ENCODE measurements at regions not wholly inside any gene's neighbourhood (a gene's known extent, or its start where the extent isn't known, plus 50 kb on each side); places are given as distances from the start of the nearest gene placed in this dataset.
A peak's percentile ranks its signal among the peaks of the same experiment; 100 is the strongest.

DNA sequence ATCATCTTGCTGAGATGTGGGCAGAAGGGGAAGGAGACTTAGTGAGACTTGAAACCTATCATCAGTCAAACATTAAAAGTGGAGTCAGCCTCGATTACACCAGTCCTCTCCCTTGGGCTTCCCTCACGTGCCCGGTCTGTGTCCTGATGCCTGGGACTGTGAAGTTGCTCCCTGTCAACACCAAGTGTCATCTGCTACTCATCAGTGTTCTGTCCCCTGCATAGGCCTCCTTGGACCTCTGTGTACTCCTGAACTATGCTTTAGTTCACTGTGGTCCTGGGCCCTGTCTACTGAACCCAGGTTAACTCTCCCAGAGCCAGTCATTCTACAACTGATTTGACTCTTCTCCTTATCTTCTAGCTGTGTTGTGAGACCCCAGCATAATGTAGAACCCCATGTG lies 506.3 kb downstream of the TYW1 start:
- Histone ChIP-seq H3K4me1 (ENCODE audit: control insufficient read depth in 3 of 3, insufficient read depth in 2 of 3, low read depth in 1 of 3, low read length in 2 of 3) (no peaks in the 10 kb centered on the region), H3K27ac (ENCODE audit: low read depth in 1 of 3, low read length in 2 of 3) (no peak overlapping the region), H3K27me3 (ENCODE audit: control insufficient read depth in 3 of 3, insufficient read depth in 3 of 3, low read length in 3 of 3) (no peaks in the 10 kb centered on the region), H3K9me3 (ENCODE audit: control insufficient read depth in 2 of 2, insufficient read depth in 1 of 2, low read depth in 1 of 2, low read length in 1 of 2) (peaks cover 0 to 4% of the 10 kb centered on the region in 2 donors), H3K4me3 (ENCODE audit: low read depth in 1 of 3, low read length in 3 of 3) (no peak overlapping the region), H3K36me3 (ENCODE audit: control insufficient read depth in 3 of 3, insufficient read depth in 2 of 3, low read depth in 1 of 3, low read length in 3 of 3) (no peaks in the 10 kb centered on the region)
- DNase-seq (no peak), FAIRE-seq (no peak)
- WGBS, 3 donors: 36 to 67% (median 46%) methylated on average over 3 of the region's 3 CpGs

DNA sequence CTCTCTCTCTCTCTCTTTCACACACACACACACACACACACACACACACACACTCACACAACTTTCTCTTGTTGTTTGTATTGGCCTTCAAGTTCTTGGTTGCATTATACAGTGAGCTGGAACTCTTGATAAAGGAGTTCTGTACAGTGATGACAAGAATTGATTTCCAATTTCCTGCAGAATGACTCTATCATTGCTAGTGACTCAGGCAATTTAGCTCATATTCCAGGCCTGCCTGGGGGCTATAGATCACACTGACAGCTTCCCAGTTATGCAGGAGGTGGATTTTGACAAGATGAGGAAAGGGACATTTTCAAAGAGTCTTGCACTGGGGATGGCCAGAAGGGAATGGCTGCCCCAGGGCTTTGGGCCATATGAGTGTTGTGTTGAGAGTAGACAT lies 508.8 kb downstream of the TYW1 start:
- H3K36me3 ChIP-seq (ENCODE audit: control insufficient read depth in 3 of 3, insufficient read depth in 2 of 3, low read depth in 1 of 3, low read length in 3 of 3): no peaks in the 10 kb centered on the region
- no peak overlapping the region for H3K27ac ChIP-seq (ENCODE audit: low read depth in 1 of 3, low read length in 2 of 3)
- DNase-seq (no peak), FAIRE-seq (no peak)
- no peaks in the 10 kb centered on the region for H3K4me1 ChIP-seq (ENCODE audit: control insufficient read depth in 3 of 3, insufficient read depth in 2 of 3, low read depth in 1 of 3, low read length in 2 of 3)
- peaks cover 0 to 4% of the 10 kb centered on the region in 2 donors for H3K9me3 ChIP-seq (ENCODE audit: control insufficient read depth in 2 of 2, insufficient read depth in 1 of 2, low read depth in 1 of 2, low read length in 1 of 2)
- no peak overlapping the region for H3K4me3 ChIP-seq (ENCODE audit: low read depth in 1 of 3, low read length in 3 of 3)
- H3K27me3 ChIP-seq (ENCODE audit: control insufficient read depth in 3 of 3, insufficient read depth in 3 of 3, low read length in 3 of 3): no peaks in the 10 kb centered on the region

DNA sequence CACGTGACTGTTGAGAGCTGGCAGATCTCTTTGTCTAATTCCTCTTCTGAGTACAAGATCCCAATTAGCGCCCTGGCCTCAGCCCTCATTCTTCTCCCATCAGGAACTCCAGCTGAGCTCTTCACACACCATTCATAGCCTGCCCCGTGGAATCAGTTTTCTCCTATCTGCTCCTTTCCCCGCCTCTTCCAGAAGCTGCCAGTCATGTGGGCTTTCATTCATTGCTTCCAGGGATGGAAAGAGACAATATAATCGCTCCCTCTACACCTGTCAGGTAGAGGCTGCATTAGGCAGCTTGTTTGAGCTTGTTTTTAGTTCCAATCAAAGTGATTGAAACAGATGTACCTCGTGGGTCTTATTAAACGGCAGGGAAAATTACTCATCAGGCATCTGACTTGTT lies 515.8 kb downstream of the TYW1 start:
- Histone ChIP-seq H3K9me3 (ENCODE audit: control insufficient read depth in 2 of 2, insufficient read depth in 1 of 2, low read depth in 1 of 2, low read length in 1 of 2) (no peaks in the 10 kb centered on the region), H3K4me3 (ENCODE audit: low read depth in 1 of 3, low read length in 3 of 3) (no peak overlapping the region), H3K27ac (ENCODE audit: low read depth in 1 of 3, low read length in 2 of 3) (no peak overlapping the region), H3K27me3 (ENCODE audit: control insufficient read depth in 3 of 3, insufficient read depth in 3 of 3, low read length in 3 of 3) (no peaks in the 10 kb centered on the region), H3K4me1 (ENCODE audit: control insufficient read depth in 3 of 3, insufficient read depth in 2 of 3, low read depth in 1 of 3, low read length in 2 of 3) (no peaks in the 10 kb centered on the region), H3K36me3 (ENCODE audit: control insufficient read depth in 3 of 3, insufficient read depth in 2 of 3, low read depth in 1 of 3, low read length in 3 of 3) (no peaks in the 10 kb centered on the region)
- DNase-seq (no peak), FAIRE-seq (no peak)
- 24 to 44% (median 28%) methylated on average over 7 of the region's 7 CpGs for WGBS, 3 donors

DNA sequence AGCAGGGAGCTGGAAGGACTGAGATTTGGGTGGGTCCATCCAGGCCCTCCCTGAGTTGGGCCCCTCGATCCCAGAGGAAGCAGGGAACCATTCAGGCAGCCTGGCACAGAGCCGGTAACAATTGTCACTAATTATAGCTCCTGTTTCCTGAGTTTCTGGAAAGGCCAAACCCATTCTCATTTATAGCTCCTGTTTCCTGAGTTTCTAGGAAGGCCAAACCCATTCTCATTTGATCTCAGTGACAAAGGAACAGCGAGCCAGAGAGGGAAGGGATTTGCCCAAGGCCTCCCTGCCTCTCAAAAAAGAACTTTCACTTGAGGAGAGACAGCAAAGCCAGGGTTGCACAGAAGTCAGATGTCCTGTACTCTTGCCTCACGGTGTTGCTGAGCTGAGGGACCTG lies 521.9 kb downstream of the TYW1 start:
- no peak overlapping the region for H3K4me3 ChIP-seq (ENCODE audit: low read depth in 1 of 3, low read length in 3 of 3)
- no peak overlapping the region for H3K27ac ChIP-seq (ENCODE audit: low read depth in 1 of 3, low read length in 2 of 3)
- no peaks in the 10 kb centered on the region for H3K27me3 ChIP-seq (ENCODE audit: control insufficient read depth in 3 of 3, insufficient read depth in 3 of 3, low read length in 3 of 3)
- DNase-seq (peak in 1 of 2 donors; percentile 2), FAIRE-seq (no peak)
- no peaks in the 10 kb centered on the region for H3K4me1 ChIP-seq (ENCODE audit: control insufficient read depth in 3 of 3, insufficient read depth in 2 of 3, low read depth in 1 of 3, low read length in 2 of 3)
- H3K36me3 ChIP-seq (ENCODE audit: control insufficient read depth in 3 of 3, insufficient read depth in 2 of 3, low read depth in 1 of 3, low read length in 3 of 3): no peaks in the 10 kb centered on the region
- H3K9me3 ChIP-seq (ENCODE audit: control insufficient read depth in 2 of 2, insufficient read depth in 1 of 2, low read depth in 1 of 2, low read length in 1 of 2): peaks cover 0 to under 1% of the 10 kb centered on the region in 2 donors
- 33 to 49% (median 48%) methylated on average over 4 of the region's 4 CpGs for WGBS, 3 donors

DNA sequence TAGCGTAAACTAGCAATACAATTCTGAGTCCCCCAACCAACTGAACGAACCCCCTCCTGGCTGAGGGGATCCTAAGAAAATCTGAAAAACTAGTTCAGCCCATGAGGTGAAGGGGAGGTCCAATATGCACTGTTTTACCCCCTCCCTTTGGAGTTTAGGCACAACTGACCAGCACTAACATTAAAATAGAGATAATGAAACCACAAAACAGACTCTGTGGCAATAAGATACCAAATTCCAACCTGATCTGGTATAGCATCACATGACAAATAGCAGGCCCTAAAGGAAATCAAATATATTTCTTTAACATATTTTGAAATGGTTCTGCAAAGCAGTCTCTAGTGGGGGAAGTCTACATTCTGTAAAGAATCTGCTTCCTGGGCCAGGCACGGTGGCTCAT lies 522.5 kb downstream of the TYW1 start:
- 64 to 85% (median 67%) methylated on average over 3 of the region's 3 CpGs for WGBS, 3 donors
- FAIRE-seq: no peak
- no peak for DNase-seq
- Histone ChIP-seq H3K27ac (ENCODE audit: low read depth in 1 of 3, low read length in 2 of 3) (no peak overlapping the region), H3K27me3 (ENCODE audit: control insufficient read depth in 3 of 3, insufficient read depth in 3 of 3, low read length in 3 of 3) (no peaks in the 10 kb centered on the region), H3K4me3 (ENCODE audit: low read depth in 1 of 3, low read length in 3 of 3) (no peak overlapping the region), H3K4me1 (ENCODE audit: control insufficient read depth in 3 of 3, insufficient read depth in 2 of 3, low read depth in 1 of 3, low read length in 2 of 3) (no peaks in the 10 kb centered on the region), H3K9me3 (ENCODE audit: control insufficient read depth in 2 of 2, insufficient read depth in 1 of 2, low read depth in 1 of 2, low read length in 1 of 2) (peaks cover 0 to 1% of the 10 kb centered on the region in 2 donors), H3K36me3 (ENCODE audit: control insufficient read depth in 3 of 3, insufficient read depth in 2 of 3, low read depth in 1 of 3, low read length in 3 of 3) (no peaks in the 10 kb centered on the region)

DNA sequence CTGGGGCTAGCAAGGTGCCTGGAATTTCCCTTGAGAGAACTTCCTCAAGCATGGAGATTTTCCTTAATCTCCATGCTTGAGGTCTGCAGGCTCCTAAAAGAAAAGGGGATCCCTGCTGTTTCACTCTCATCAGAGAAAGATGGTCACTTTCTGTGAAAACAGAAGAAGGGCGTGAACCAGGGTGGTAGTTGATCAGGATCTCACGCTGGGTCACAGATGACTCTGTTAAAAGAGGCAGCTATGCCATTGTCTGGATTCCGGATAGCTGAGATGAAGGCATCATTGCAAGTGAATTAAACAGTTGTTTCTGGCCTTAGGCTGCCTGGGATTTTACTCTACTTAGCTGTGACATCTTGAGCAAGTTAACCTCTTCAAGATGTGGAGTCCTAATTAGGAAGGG lies 525.9 kb downstream of the TYW1 start:
- Histone ChIP-seq H3K9me3 (ENCODE audit: control insufficient read depth in 2 of 2, insufficient read depth in 1 of 2, low read depth in 1 of 2, low read length in 1 of 2) (peaks cover 0 to 1% of the 10 kb centered on the region in 2 donors), H3K36me3 (ENCODE audit: control insufficient read depth in 3 of 3, insufficient read depth in 2 of 3, low read depth in 1 of 3, low read length in 3 of 3) (no peaks in the 10 kb centered on the region), H3K4me1 (ENCODE audit: control insufficient read depth in 3 of 3, insufficient read depth in 2 of 3, low read depth in 1 of 3, low read length in 2 of 3) (no peaks in the 10 kb centered on the region), H3K4me3 (ENCODE audit: low read depth in 1 of 3, low read length in 3 of 3) (no peak overlapping the region), H3K27ac (ENCODE audit: low read depth in 1 of 3, low read length in 2 of 3) (no peak overlapping the region), H3K27me3 (ENCODE audit: control insufficient read depth in 3 of 3, insufficient read depth in 3 of 3, low read length in 3 of 3) (no peaks in the 10 kb centered on the region)
- 73 to 83% (median 77%) methylated on average over 3 of the region's 3 CpGs for WGBS, 3 donors
- FAIRE-seq: no peak
- DNase-seq: no peak

DNA sequence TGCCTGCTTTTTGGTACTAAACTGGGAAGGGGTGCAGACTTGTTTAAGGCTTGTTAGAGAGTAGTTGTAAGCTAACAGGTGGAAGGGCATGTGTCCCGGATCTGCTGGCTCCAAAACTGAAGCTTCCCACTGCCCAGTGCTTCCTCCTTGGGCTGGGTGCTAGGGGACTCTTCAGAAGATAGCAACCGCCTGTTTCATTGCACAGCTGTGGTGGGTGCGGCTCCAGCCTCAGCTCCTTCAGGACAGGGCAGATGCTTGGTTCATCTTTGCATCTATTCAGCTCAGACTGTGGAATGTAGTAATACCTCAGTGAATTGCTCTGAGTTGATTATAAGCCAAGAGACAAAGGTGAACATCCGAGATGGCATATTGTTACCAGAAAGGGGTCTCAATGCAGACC lies 527.1 kb downstream of the TYW1 start:
- 71 to 76% (median 76%) methylated on average over 4 of the region's 4 CpGs for WGBS, 3 donors
- Histone ChIP-seq H3K27ac (ENCODE audit: low read depth in 1 of 3, low read length in 2 of 3) (no peak overlapping the region), H3K9me3 (ENCODE audit: control insufficient read depth in 2 of 2, insufficient read depth in 1 of 2, low read depth in 1 of 2, low read length in 1 of 2) (peaks cover 0 to 1% of the 10 kb centered on the region in 2 donors), H3K4me3 (ENCODE audit: low read depth in 1 of 3, low read length in 3 of 3) (no peak overlapping the region), H3K36me3 (ENCODE audit: control insufficient read depth in 3 of 3, insufficient read depth in 2 of 3, low read depth in 1 of 3, low read length in 3 of 3) (no peaks in the 10 kb centered on the region), H3K27me3 (ENCODE audit: control insufficient read depth in 3 of 3, insufficient read depth in 3 of 3, low read length in 3 of 3) (no peaks in the 10 kb centered on the region), H3K4me1 (ENCODE audit: control insufficient read depth in 3 of 3, insufficient read depth in 2 of 3, low read depth in 1 of 3, low read length in 2 of 3) (no peaks in the 10 kb centered on the region)
- FAIRE-seq: no peak
- DNase-seq: no peak

DNA sequence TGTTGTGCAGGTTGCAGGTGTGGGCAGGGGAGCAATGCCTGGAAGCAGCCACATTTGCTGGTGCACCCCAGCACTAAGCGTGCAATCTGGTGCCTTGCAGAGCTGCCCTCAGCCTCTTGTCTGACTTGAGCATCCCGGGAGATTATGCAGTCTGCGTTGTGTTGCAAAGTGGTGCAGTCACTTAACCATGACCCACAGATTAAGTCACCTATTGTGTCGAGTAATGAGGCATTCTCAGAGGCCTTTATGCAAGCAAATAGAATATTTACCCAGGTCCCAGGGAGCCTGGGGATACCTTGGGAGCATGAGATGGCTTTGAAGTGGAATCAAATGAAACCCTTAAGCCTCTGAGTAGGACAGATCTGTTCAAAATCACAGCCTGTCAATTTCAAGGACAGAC lies 529.0 kb downstream of the TYW1 start:
- no peak for DNase-seq
- Histone ChIP-seq H3K36me3 (ENCODE audit: control insufficient read depth in 3 of 3, insufficient read depth in 2 of 3, low read depth in 1 of 3, low read length in 3 of 3) (no peaks in the 10 kb centered on the region), H3K27ac (ENCODE audit: low read depth in 1 of 3, low read length in 2 of 3) (no peak overlapping the region), H3K4me1 (ENCODE audit: control insufficient read depth in 3 of 3, insufficient read depth in 2 of 3, low read depth in 1 of 3, low read length in 2 of 3) (no peaks in the 10 kb centered on the region), H3K9me3 (ENCODE audit: control insufficient read depth in 2 of 2, insufficient read depth in 1 of 2, low read depth in 1 of 2, low read length in 1 of 2) (peaks cover 0 to 1% of the 10 kb centered on the region in 2 donors), H3K4me3 (ENCODE audit: low read depth in 1 of 3, low read length in 3 of 3) (no peak overlapping the region), H3K27me3 (ENCODE audit: control insufficient read depth in 3 of 3, insufficient read depth in 3 of 3, low read length in 3 of 3) (no peaks in the 10 kb centered on the region)
- FAIRE-seq: no peak
- 49 to 58% (median 56%) methylated on average over 4 of the region's 4 CpGs for WGBS, 3 donors

DNA sequence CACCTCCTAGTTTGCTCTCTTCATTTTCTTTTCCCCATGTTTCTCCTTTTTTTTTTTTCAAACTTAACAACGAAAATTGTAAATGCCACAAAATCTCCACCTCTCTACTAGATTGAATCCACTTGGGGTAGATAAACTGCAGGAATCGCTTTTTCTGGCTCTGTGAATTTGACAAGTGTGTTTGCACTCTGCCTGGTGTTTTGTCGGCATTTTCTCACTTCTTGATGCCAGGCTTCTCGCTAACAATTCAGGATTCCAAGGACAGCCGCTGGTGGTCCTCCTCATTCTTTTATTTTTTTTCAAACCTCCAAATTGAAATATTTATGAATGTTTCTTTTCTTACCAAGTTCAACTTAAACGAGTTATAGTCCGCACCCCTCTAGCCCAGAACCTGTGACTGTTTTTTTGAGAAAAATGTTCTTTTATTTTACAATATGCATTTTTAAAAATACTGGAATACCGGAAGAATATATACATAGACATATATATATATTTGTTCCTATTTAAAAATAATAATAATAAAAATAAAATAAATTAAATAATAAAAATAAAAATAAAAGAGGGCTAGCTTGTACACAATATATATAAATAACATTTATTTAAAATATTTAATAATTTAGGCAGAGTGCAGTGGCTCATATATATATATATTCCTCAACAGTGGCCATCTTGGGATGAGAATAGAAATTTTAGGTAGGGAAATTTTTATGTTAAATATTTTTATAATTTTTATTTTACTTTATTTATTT lies 538.8 kb downstream of the TYW1 start:
- no peaks in the 10 kb centered on the region for H3K4me1 ChIP-seq (ENCODE audit: control insufficient read depth in 3 of 3, insufficient read depth in 2 of 3, low read depth in 1 of 3, low read length in 2 of 3)
- no peak overlapping the region for H3K4me3 ChIP-seq (ENCODE audit: low read depth in 1 of 3, low read length in 3 of 3)
- H3K36me3 ChIP-seq (ENCODE audit: control insufficient read depth in 3 of 3, insufficient read depth in 2 of 3, low read depth in 1 of 3, low read length in 3 of 3): no peaks in the 10 kb centered on the region
- H3K27me3 ChIP-seq (ENCODE audit: control insufficient read depth in 3 of 3, insufficient read depth in 3 of 3, low read length in 3 of 3): no peaks in the 10 kb centered on the region
- FAIRE-seq: no peak
- DNase-seq: no peak
- H3K27ac ChIP-seq (ENCODE audit: low read depth in 1 of 3, low read length in 2 of 3): no peak overlapping the region
- WGBS, 3 donors: 74 to 79% (median 77%) methylated on average over 8 of the region's 8 CpGs
- no peaks in the 10 kb centered on the region for H3K9me3 ChIP-seq (ENCODE audit: control insufficient read depth in 2 of 2, insufficient read depth in 1 of 2, low read depth in 1 of 2, low read length in 1 of 2)

Measured in small intestine (tissue), 7 donors.